GM23338 (cell line): ENCODE measurements at regions not wholly inside any gene's neighbourhood (a gene's known extent, or its start where the extent isn't known, plus 50 kb on each side); places are given as distances from the start of the nearest gene placed in this dataset.

Experiments
- EZH2 ChIP-seq: fragments of 200-600 bp; sonication (generic); IDR thresholded peaks from one replicate; pipeline ENCODE4 v1.8.0; 2017; ENCODE audit warnings: antibody characterized with exemption, mild to moderate bottlenecking, low read depth; ENCODE audit not compliant: unreplicated experiment
- EZH2phosphoT487 ChIP-seq: fragments of 200-600 bp; sonication (generic); IDR thresholded peaks from one replicate; pipeline ENCODE4 v1.8.1; 2018; ENCODE audit warnings: antibody characterized with exemption; ENCODE audit not compliant: unreplicated experiment
- JUNB ChIP-seq: IDR thresholded peaks from one replicate; pipeline ENCODE4 v1.6.1; 2016; ENCODE audit warnings: antibody characterized with exemption; ENCODE audit not compliant: unreplicated experiment
- NANOG ChIP-seq: IDR thresholded peaks from 2 replicates; pipeline ENCODE4 v1.6.1; 2016; ENCODE audit warnings: antibody characterized with exemption, borderline replicate concordance
- POLR2AphosphoS5 ChIP-seq: IDR thresholded peaks from 2 replicates; pipeline ENCODE4 v1.6.1; 2016; ENCODE audit warnings: antibody characterized with exemption, low read depth
- STAT1 ChIP-seq: IDR thresholded peaks from one replicate; pipeline ENCODE4 v1.6.1; 2016; ENCODE audit warnings: antibody characterized with exemption; ENCODE audit not compliant: unreplicated experiment
- ZNF331 ChIP-seq: fragments of 250-450 bp; sonication (Bioruptor Pico); IDR thresholded peaks from 2 replicates; pipeline ENCODE4 v1.5.0; 2020; ENCODE audit warnings: low read depth, mild to moderate bottlenecking, moderate library complexity
- TF ChIP-seq, protein P1 (sequence below): fragments of 250-450 bp; sonication (Bioruptor Pico); IDR thresholded peaks from 2 replicates; pipeline ENCODE4 v1.5.0; 2020; ENCODE audit warnings: mild to moderate bottlenecking, moderate library complexity
- TF ChIP-seq, protein P2 (sequence below): IDR thresholded peaks from one replicate; pipeline ENCODE4 v1.6.1; 2018; ENCODE audit warnings: antibody characterized with exemption; ENCODE audit not compliant: unreplicated experiment

DNA sequence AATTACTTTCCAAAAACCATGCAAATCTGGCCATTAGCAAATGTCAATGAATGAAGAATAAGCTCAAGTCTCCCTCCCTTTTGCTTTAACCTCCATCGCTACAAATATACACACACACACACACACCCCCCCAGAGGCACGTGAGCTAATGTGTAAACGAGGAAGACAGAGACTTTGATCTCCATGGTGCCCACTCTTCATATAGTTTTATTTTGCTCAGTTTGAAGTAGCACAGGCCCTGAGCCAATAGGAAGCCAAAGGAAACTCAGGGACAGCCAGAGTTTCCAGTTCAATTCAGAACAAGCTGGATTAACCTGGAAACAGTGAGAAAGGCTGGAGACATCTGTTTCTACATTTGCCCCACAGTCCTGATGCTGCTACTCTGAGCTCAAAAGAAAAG, 248.4 kb upstream of the MEIS1 start (continued):
- TF ChIP-seq, protein P1, sequence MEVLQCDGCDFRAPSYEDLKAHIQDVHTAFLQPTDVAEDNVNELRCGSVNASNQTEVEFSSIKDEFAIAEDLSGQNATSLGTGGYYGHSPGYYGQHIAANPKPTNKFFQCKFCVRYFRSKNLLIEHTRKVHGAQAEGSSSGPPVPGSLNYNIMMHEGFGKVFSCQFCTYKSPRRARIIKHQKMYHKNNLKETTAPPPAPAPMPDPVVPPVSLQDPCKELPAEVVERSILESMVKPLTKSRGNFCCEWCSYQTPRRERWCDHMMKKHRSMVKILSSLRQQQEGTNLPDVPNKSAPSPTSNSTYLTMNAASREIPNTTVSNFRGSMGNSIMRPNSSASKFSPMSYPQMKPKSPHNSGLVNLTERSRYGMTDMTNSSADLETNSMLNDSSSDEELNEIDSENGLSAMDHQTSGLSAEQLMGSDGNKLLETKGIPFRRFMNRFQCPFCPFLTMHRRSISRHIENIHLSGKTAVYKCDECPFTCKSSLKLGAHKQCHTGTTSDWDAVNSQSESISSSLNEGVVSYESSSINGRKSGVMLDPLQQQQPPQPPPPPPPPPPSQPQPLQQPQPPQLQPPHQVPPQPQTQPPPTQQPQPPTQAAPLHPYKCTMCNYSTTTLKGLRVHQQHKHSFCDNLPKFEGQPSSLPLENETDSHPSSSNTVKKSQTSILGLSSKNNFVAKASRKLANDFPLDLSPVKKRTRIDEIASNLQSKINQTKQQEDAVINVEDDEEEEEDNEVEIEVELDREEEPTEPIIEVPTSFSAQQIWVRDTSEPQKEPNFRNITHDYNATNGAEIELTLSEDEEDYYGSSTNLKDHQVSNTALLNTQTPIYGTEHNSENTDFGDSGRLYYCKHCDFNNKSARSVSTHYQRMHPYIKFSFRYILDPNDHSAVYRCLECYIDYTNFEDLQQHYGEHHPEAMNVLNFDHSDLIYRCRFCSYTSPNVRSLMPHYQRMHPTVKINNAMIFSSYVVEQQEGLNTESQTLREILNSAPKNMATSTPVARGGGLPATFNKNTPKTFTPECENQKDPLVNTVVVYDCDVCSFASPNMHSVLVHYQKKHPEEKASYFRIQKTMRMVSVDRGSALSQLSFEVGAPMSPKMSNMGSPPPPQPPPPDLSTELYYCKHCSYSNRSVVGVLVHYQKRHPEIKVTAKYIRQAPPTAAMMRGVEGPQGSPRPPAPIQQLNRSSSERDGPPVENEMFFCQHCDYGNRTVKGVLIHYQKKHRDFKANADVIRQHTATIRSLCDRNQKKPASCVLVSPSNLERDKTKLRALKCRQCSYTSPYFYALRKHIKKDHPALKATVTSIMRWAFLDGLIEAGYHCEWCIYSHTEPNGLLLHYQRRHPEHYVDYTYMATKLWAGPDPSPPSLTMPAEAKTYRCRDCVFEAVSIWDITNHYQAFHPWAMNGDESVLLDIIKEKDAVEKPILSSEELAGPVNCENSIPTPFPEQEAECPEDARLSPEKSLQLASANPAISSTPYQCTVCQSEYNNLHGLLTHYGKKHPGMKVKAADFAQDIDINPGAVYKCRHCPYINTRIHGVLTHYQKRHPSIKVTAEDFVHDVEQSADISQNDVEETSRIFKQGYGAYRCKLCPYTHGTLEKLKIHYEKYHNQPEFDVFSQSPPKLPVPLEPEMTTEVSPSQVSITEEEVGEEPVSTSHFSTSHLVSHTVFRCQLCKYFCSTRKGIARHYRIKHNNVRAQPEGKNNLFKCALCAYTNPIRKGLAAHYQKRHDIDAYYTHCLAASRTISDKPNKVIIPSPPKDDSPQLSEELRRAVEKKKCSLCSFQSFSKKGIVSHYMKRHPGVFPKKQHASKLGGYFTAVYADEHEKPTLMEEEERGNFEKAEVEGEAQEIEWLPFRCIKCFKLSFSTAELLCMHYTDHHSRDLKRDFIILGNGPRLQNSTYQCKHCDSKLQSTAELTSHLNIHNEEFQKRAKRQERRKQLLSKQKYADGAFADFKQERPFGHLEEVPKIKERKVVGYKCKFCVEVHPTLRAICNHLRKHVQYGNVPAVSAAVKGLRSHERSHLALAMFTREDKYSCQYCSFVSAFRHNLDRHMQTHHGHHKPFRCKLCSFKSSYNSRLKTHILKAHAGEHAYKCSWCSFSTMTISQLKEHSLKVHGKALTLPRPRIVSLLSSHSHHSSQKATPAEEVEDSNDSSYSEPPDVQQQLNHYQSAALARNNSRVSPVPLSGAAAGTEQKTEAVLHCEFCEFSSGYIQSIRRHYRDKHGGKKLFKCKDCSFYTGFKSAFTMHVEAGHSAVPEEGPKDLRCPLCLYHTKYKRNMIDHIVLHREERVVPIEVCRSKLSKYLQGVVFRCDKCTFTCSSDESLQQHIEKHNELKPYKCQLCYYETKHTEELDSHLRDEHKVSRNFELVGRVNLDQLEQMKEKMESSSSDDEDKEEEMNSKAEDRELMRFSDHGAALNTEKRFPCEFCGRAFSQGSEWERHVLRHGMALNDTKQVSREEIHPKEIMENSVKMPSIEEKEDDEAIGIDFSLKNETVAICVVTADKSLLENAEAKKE = no peak
- TF ChIP-seq POLR2AphosphoS5 (no peak), JUNB (no peak), STAT1 (no peak), ZNF331 (CRISPR knock-in tag) (no peak), EZH2phosphoT487 (no peak), NANOG (no peak), EZH2 (no peak)
- TF ChIP-seq, protein P2, sequence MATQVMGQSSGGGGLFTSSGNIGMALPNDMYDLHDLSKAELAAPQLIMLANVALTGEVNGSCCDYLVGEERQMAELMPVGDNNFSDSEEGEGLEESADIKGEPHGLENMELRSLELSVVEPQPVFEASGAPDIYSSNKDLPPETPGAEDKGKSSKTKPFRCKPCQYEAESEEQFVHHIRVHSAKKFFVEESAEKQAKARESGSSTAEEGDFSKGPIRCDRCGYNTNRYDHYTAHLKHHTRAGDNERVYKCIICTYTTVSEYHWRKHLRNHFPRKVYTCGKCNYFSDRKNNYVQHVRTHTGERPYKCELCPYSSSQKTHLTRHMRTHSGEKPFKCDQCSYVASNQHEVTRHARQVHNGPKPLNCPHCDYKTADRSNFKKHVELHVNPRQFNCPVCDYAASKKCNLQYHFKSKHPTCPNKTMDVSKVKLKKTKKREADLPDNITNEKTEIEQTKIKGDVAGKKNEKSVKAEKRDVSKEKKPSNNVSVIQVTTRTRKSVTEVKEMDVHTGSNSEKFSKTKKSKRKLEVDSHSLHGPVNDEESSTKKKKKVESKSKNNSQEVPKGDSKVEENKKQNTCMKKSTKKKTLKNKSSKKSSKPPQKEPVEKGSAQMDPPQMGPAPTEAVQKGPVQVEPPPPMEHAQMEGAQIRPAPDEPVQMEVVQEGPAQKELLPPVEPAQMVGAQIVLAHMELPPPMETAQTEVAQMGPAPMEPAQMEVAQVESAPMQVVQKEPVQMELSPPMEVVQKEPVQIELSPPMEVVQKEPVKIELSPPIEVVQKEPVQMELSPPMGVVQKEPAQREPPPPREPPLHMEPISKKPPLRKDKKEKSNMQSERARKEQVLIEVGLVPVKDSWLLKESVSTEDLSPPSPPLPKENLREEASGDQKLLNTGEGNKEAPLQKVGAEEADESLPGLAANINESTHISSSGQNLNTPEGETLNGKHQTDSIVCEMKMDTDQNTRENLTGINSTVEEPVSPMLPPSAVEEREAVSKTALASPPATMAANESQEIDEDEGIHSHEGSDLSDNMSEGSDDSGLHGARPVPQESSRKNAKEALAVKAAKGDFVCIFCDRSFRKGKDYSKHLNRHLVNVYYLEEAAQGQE = no peak
